Suprapubic skin (tissue), 4 donors: ENCODE measurements at regions not wholly inside any gene's neighbourhood (a gene's known extent, or its start where the extent isn't known, plus 50 kb on each side); places are given as distances from the start of the nearest gene placed in this dataset.

Source experiments
- DNase-seq, 2 donors: peaks; one replicate each; pipeline ENCODE4 v3.0.0-alpha.2; 2019; ENCODE audit warnings: low spot score in 2 of 2
- H3K27ac ChIP-seq: fragments of 200-600 bp; sonication (generic); one replicate; pipeline ENCODE4 v1.5.1; 2019
- H3K27me3 ChIP-seq: fragments of 200-600 bp; sonication (generic); one replicate; pipeline ENCODE4 v1.5.1; 2019
- H3K36me3 ChIP-seq: fragments of 200-600 bp; sonication (generic); one replicate; pipeline ENCODE4 v1.5.1; 2019
- H3K4me1 ChIP-seq: fragments of 200-600 bp; sonication (generic); one replicate; pipeline ENCODE4 v1.5.1; 2019
- H3K4me3 ChIP-seq: fragments of 200-600 bp; sonication (generic); one replicate; pipeline ENCODE4 v1.5.1; 2019; ENCODE audit warnings: mild to moderate bottlenecking
- H3K9me3 ChIP-seq: fragments of 200-600 bp; sonication (generic); one replicate; pipeline ENCODE4 v1.5.1; 2019
- EP300 ChIP-seq: sonication (generic); formaldehyde crosslinking; IDR thresholded peaks from one replicate; pipeline ENCODE4 v1.6.1; 2017; ENCODE audit warnings: antibody characterized with exemption
- POLR2A ChIP-seq, 2 donors: fragments of 450-650 bp; IDR thresholded peaks; one replicate each; pipeline ENCODE4 v1.6.1; 2017; ENCODE audit warnings: antibody characterized with exemption in 2 of 2, mild to moderate bottlenecking in 2 of 2, moderate library complexity in 2 of 2
- POLR2AphosphoS5 ChIP-seq, 3 donors: sonication (generic); formaldehyde crosslinking; IDR thresholded peaks; one replicate each; pipeline ENCODE4 v1.6.1; 2017; ENCODE audit warnings: antibody characterized with exemption in 3 of 3
- WGBS: methylation state at CpG from one replicate; pipeline ENCODE4 v1.1.5; 2018; 5-methylcytosine and 5-hydroxymethylcytosine counted together
- TF ChIP-seq, protein P1 (sequence below), 2 donors: fragments of 200-600 bp in 1 of 2; fragments of 450-650 bp in 1 of 2; sonication (generic) in 1 of 2; IDR thresholded peaks; one replicate each; pipeline ENCODE4 v1.5.1; 2016 to 2019; ENCODE audit warnings: antibody characterized with exemption in 2 of 2, mild to moderate bottlenecking in 1 of 2, moderate library complexity in 1 of 2

GRCh38 chr5:98463222-98463621, 310.2 kb upstream of the RGMB start:
- H3K27ac ChIP-seq: no peak overlapping the region
- TF ChIP-seq EP300 (no peak), POLR2A (IDR thresholded peaks at IDR 0.05) (no peak), POLR2AphosphoS5 (IDR thresholded peaks at IDR 0.05) (no peak)
- TF ChIP-seq, protein P1, sequence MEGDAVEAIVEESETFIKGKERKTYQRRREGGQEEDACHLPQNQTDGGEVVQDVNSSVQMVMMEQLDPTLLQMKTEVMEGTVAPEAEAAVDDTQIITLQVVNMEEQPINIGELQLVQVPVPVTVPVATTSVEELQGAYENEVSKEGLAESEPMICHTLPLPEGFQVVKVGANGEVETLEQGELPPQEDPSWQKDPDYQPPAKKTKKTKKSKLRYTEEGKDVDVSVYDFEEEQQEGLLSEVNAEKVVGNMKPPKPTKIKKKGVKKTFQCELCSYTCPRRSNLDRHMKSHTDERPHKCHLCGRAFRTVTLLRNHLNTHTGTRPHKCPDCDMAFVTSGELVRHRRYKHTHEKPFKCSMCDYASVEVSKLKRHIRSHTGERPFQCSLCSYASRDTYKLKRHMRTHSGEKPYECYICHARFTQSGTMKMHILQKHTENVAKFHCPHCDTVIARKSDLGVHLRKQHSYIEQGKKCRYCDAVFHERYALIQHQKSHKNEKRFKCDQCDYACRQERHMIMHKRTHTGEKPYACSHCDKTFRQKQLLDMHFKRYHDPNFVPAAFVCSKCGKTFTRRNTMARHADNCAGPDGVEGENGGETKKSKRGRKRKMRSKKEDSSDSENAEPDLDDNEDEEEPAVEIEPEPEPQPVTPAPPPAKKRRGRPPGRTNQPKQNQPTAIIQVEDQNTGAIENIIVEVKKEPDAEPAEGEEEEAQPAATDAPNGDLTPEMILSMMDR (IDR thresholded peaks at IDR 0.05): no peak
- DNase-seq: no peak
- H3K4me1 ChIP-seq: no peaks in the 10 kb centered on the region
- 97% methylated on average over 4 of the region's 4 CpGs for WGBS
- H3K4me3 ChIP-seq: no peak overlapping the region
- H3K27me3 ChIP-seq: no peaks in the 10 kb centered on the region
- H3K36me3 ChIP-seq: no peaks in the 10 kb centered on the region
- H3K9me3 ChIP-seq: no peaks in the 10 kb centered on the region

DNA sequence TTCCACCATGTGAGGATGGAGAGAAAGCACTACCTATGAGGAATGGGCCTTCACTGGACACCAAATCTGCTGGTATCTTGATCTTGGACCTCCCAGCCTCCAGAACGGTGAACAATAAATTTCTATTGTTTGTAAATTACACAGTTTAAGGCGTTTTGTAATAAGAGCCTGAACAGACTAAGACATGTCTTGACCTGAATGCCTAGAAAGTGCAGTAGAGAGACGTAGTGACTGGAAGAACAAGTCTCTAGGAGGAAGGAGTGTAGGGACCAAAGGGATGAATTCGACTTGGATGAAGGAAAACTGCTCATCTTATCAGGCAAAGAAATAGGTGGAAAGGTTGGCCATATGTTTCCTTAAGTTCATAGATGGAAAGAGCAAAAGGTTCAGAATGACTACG, 309.8 kb upstream of the RGMB start:
- H3K4me3 ChIP-seq: no peak overlapping the region
- H3K4me1 ChIP-seq: no peaks in the 10 kb centered on the region
- no peak for DNase-seq
- no peaks in the 10 kb centered on the region for H3K27me3 ChIP-seq
- no peak overlapping the region for H3K27ac ChIP-seq
- H3K9me3 ChIP-seq: no peaks in the 10 kb centered on the region
- TF ChIP-seq, protein P1 (IDR thresholded peaks at IDR 0.05): no peak
- TF ChIP-seq EP300 (no peak), POLR2A (IDR thresholded peaks at IDR 0.05) (no peak), POLR2AphosphoS5 (IDR thresholded peaks at IDR 0.05) (no peak)
- H3K36me3 ChIP-seq: no peaks in the 10 kb centered on the region
- 66% methylated on average over 5 of the region's 5 CpGs for WGBS

GRCh38 chr5:98464737-98465330, 308.6 kb upstream of the RGMB start:
- Histone ChIP-seq H3K27ac (no peak overlapping the region), H3K36me3 (no peaks in the 10 kb centered on the region), H3K9me3 (no peaks in the 10 kb centered on the region), H3K4me1 (no peaks in the 10 kb centered on the region), H3K27me3 (no peaks in the 10 kb centered on the region), H3K4me3 (no peak overlapping the region)
- WGBS: 71% methylated on average over 3 of the region's 3 CpGs
- TF ChIP-seq POLR2AphosphoS5 (IDR thresholded peaks at IDR 0.05) (no peak), POLR2A (IDR thresholded peaks at IDR 0.05) (no peak), EP300 (no peak)
- TF ChIP-seq, protein P1 (IDR thresholded peaks at IDR 0.05): no peak
- no peak for DNase-seq

DNA sequence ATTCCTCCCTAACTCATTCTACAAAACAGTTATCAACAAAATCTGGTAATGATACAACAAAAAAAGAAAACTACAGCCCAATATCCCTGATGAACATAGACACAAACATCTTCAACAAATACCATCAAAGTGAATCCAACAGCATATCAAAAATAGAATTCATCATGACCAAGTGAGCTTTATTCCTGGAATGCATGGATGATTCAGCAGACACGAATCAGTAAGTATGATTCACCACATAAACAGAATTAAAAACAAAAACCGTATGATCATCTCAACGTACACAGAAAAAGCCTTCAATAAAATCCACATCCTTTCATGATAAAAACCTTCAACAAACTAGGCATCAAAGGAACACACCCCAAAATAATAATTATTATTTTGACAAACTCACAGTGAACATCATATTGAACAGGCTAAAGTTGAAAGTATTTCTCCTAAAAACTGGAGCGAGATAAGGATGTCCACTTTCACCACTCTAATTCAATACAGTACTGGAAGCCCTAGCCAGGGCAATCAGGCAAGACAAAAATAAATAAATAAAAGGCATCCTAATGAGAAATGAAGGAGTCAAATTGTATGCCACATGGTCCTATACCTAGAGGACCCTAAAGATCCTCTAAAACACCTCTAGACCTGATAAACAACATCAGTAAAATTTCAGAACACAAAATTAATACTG, 305.1 kb upstream of the RGMB start:
- no peak overlapping the region for H3K27ac ChIP-seq
- H3K4me3 ChIP-seq: no peak overlapping the region
- DNase-seq: no peak
- TF ChIP-seq POLR2A (IDR thresholded peaks at IDR 0.05) (no peak), EP300 (no peak), POLR2AphosphoS5 (IDR thresholded peaks at IDR 0.05) (no peak)
- TF ChIP-seq, protein P1 (IDR thresholded peaks at IDR 0.05): no peak
- H3K27me3 ChIP-seq: no peaks in the 10 kb centered on the region
- no peaks in the 10 kb centered on the region for H3K36me3 ChIP-seq
- H3K4me1 ChIP-seq: no peaks in the 10 kb centered on the region
- no peaks in the 10 kb centered on the region for H3K9me3 ChIP-seq
- 44% methylated on average over 4 of the region's 4 CpGs for WGBS

DNA sequence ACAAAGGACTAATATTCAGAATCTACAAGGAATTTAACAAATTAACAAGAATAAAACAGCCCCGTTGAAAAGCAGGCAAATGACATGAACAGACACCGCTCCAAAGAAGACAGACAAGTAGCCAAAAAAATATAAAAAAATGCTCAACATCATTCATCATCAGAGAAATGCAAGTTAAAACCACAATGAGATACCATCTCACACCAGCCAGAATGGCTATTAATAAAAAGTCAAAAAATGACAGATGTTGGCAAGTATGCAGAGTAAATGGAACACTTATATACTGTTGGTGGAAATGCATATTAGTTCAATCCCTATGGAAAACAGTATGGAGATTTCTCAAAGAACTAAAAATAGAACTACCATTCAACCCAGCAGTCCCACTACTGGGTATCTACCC, 302.7 kb upstream of the RGMB start:
- Histone ChIP-seq H3K36me3 (no peaks in the 10 kb centered on the region), H3K4me1 (no peaks in the 10 kb centered on the region), H3K4me3 (no peak overlapping the region), H3K27me3 (no peaks in the 10 kb centered on the region), H3K27ac (no peak overlapping the region), H3K9me3 (no peaks in the 10 kb centered on the region)
- TF ChIP-seq, protein P1 (IDR thresholded peaks at IDR 0.05): no peak
- TF ChIP-seq POLR2AphosphoS5 (IDR thresholded peaks at IDR 0.05): no peak
- TF ChIP-seq POLR2A (IDR thresholded peaks at IDR 0.05): no peak
- TF ChIP-seq EP300: no peak
- no peak for DNase-seq
- WGBS: 52% methylated on average over 2 of the region's 2 CpGs
